ENCODE measurements at regions not wholly inside any gene's neighbourhood (a gene's known extent, or its start where the extent isn't known, plus 50 kb on each side); places are given as distances from the start of the nearest gene placed in this dataset.

GRCh38 chr16:52611817-52612673, 65.1 kb upstream of the TOX3 start (continued):
- TF ChIP-seq ZNF263 (CRISPR knock-in tag; IDR thresholded peaks at IDR 0.05) (no peak), MYC (CRISPR knock-in tag; IDR thresholded peaks at IDR 0.05; ENCODE audit: borderline replicate concordance) (peak; percentile 38; the same call in 1 of the 2 replicates), ZNF652 (CRISPR knock-in tag; IDR thresholded peaks at IDR 0.05; ENCODE audit: borderline replicate concordance, low read depth) (peak; percentile 49; the same call in 1 of the 2 replicates), SMAD3 (CRISPR knock-in tag; IDR thresholded peaks at IDR 0.05) (peak; percentile 92; the same call in 1 of the 2 replicates), ZNF431 (CRISPR knock-in tag; IDR thresholded peaks at IDR 0.05; ENCODE audit: borderline replicate concordance, low read depth) (no peak; the same call in 1 of the 2 replicates), EP300 (IDR thresholded peaks at IDR 0.05; ENCODE audit: low read depth in 2 of 2, low read length in 2 of 2) (peak; percentile 23 to 97; a peak in 2 of 4 replicates), EP300 (CRISPR knock-in tag; IDR thresholded peaks at IDR 0.05; ENCODE audit: borderline replicate concordance) (peak; percentile 95), ZHX2 (IDR thresholded peaks at IDR 0.05; ENCODE audit: low read depth) (no peak), ZHX2 (CRISPR knock-in tag; IDR thresholded peaks at IDR 0.05; ENCODE audit: borderline replicate concordance) (peak; percentile 24; the same call in 1 of the 2 replicates), PRDM10 (CRISPR knock-in tag; IDR thresholded peaks at IDR 0.05; ENCODE audit: low read depth) (peak; percentile 96), ZNF557 (CRISPR knock-in tag; IDR thresholded peaks at IDR 0.05) (no peak), ZNF549 (CRISPR knock-in tag; IDR thresholded peaks at IDR 0.05) (no peak), HIC2 (CRISPR knock-in tag; IDR thresholded peaks at IDR 0.05; ENCODE audit: low read depth) (no peak), ZNF770 (CRISPR knock-in tag; IDR thresholded peaks at IDR 0.05) (no peak; the same call in 1 of the 2 replicates)
